GM18858 (cell line): ENCODE measurements at regions not wholly inside any gene's neighbourhood (a gene's known extent, or its start where the extent isn't known, plus 50 kb on each side); places are given as distances from the start of the nearest gene placed in this dataset.
"Not testable (repeated sequence)": the region's sequence is repeated elsewhere in the genome, so short reads cannot be mapped to it uniquely, and the experiment has no call there.

Experiments used
- ATAC-seq: cut with Tn5 transposase; IDR thresholded peaks from one replicate; pipeline ENCODE4 v1.9.1; 2021; ENCODE audit not compliant: unreplicated experiment

- ATAC-seq: no peak
Observed at GRCh38 chr2:58634653-58635370, 393.7 kb upstream of the FANCL start.

- no peak for ATAC-seq
Observed at GRCh38 chr2:58633613-58634365, 392.7 kb upstream of the FANCL start.

- ATAC-seq: no peak
Observed at GRCh38 chr2:58631986-58632385, 390.9 kb upstream of the FANCL start.

GRCh38 chr2:58629545-58630119 lies 388.5 kb upstream of the FANCL start:
- no peak for ATAC-seq

GRCh38 chr2:58620896-58621295 lies 379.8 kb upstream of the FANCL start:
- ATAC-seq: no peak

- no peak for ATAC-seq
Observed at GRCh38 chr2:58620093-58620492, 379.0 kb upstream of the FANCL start.

- no peak for ATAC-seq
Observed at GRCh38 chr2:58616961-58617360, 375.8 kb upstream of the FANCL start.

GRCh38 chr2:58614219-58614618 lies 373.1 kb upstream of the FANCL start:
- ATAC-seq: no peak

- no peak for ATAC-seq
Observed at GRCh38 chr2:58612973-58613372, 371.8 kb upstream of the FANCL start.

- ATAC-seq: no peak
Observed at GRCh38 chr2:58609326-58609725, 368.2 kb upstream of the FANCL start.

GRCh38 chr2:58608146-58608545 lies 367.0 kb upstream of the FANCL start:
- no peak for ATAC-seq

GRCh38 chr2:58607448-58607847 lies 366.3 kb upstream of the FANCL start:
- no peak for ATAC-seq

GRCh38 chr2:58606799-58607198 lies 365.7 kb upstream of the FANCL start:
- no peak for ATAC-seq

GRCh38 chr2:58604096-58604495 lies 363.0 kb upstream of the FANCL start:
- ATAC-seq: no peak

GRCh38 chr2:58601017-58601416 lies 359.9 kb upstream of the FANCL start:
- no peak for ATAC-seq

GRCh38 chr2:58598171-58598570 lies 357.0 kb upstream of the FANCL start:
- ATAC-seq: no peak

- ATAC-seq: no peak
Observed at GRCh38 chr2:58595714-58596113, 354.6 kb upstream of the FANCL start.

- no peak for ATAC-seq
Observed at GRCh38 chr2:58594762-58595161, 353.6 kb upstream of the FANCL start.

GRCh38 chr2:58594175-58594574 lies 353.1 kb upstream of the FANCL start:
- ATAC-seq: no peak

GRCh38 chr2:58586178-58586577 lies 345.1 kb upstream of the FANCL start:
- not testable (repeated sequence) for ATAC-seq

- no peak for ATAC-seq
Observed at GRCh38 chr2:58585233-58585632, 344.1 kb upstream of the FANCL start.

- ATAC-seq: no peak
Observed at GRCh38 chr2:58584606-58585118, 343.5 kb upstream of the FANCL start.
